ENCODE measurements at regions not wholly inside any gene's neighbourhood (a gene's known extent, or its start where the extent isn't known, plus 50 kb on each side); places are given as distances from the start of the nearest gene placed in this dataset.

- Histone ChIP-seq H4K20me1 (ENCODE audit: low read length) (no peaks in the 10 kb centered on the region), H3K4me1 (ENCODE audit: insufficient read depth, low read length) (no peaks in the 10 kb centered on the region), H3F3A (ENCODE audit: low read length, unreplicated experiment) (no peaks in the 10 kb centered on the region), H3K36me3 (ENCODE audit: low read depth, low read length) (no peaks in the 10 kb centered on the region), H2AFZ (ENCODE audit: low read length) (no peak overlapping the region), H3K4me3 (ENCODE audit: low read length) (no peak overlapping the region), H3K9ac (ENCODE audit: low read length) (no peak overlapping the region), H3K27ac (ENCODE audit: low read length) (no peak overlapping the region), H3K9me2 (replicated peaks; ENCODE audit: low read length) (no peaks in the 10 kb centered on the region), H3K4me2 (ENCODE audit: low read length) (no peak overlapping the region), H3K27me3 (ENCODE audit: low read length) (no peaks in the 10 kb centered on the region), H3K79me2 (ENCODE audit: low read length) (no peaks in the 10 kb centered on the region), H3K9me3 (ENCODE audit: low read length) (no peaks in the 10 kb centered on the region)
- ChIA-PET CTCF (no interaction called here), POLR2A (ENCODE audit: unreplicated experiment) (no interaction called here)
- no peak for ATAC-seq
- DNase-seq = no peak
- TF ChIP-seq EZH2 (IDR thresholded peaks at IDR 0.05; ENCODE audit: low read length, unreplicated experiment) (no peak), EZH2phosphoT487 (IDR thresholded peaks at IDR 0.05; ENCODE audit: borderline replicate concordance, low read length) (no peak), CTCF (conservative IDR thresholded peaks at IDR 0.05; ENCODE audit: low read depth, low read length) (no peak)
- intact Hi-C loops (cut with micrococcal nuclease) = no loop called here
- no TSS peak for BruUV-seq (replicated peaks)
Observed at GRCh38 chr12:33596061-33596460, 156.4 kb upstream of the SYT10 start.

GRCh38 chr12:33596814-33597213 lies 157.2 kb upstream of the SYT10 start:
- H3K4me3 ChIP-seq (ENCODE audit: low read length) = no peak overlapping the region
- no peaks in the 10 kb centered on the region for H3F3A ChIP-seq (ENCODE audit: low read length, unreplicated experiment)
- no peaks in the 10 kb centered on the region for H3K9me3 ChIP-seq (ENCODE audit: low read length)
- TF ChIP-seq EZH2 (IDR thresholded peaks at IDR 0.05; ENCODE audit: low read length, unreplicated experiment) (no peak), EZH2phosphoT487 (IDR thresholded peaks at IDR 0.05; ENCODE audit: borderline replicate concordance, low read length) (no peak), CTCF (conservative IDR thresholded peaks at IDR 0.05; ENCODE audit: low read depth, low read length) (no peak)
- H3K4me2 ChIP-seq (ENCODE audit: low read length) = no peak overlapping the region
- no peaks in the 10 kb centered on the region for H3K9me2 ChIP-seq (replicated peaks; ENCODE audit: low read length)
- CTCF ChIA-PET = no interaction called here
- no peak overlapping the region for H3K9ac ChIP-seq (ENCODE audit: low read length)
- H3K27me3 ChIP-seq (ENCODE audit: low read length) = no peaks in the 10 kb centered on the region
- H3K4me1 ChIP-seq (ENCODE audit: insufficient read depth, low read length) = no peaks in the 10 kb centered on the region
- H3K36me3 ChIP-seq (ENCODE audit: low read depth, low read length) = no peaks in the 10 kb centered on the region
- H3K79me2 ChIP-seq (ENCODE audit: low read length) = no peaks in the 10 kb centered on the region
- intact Hi-C loops (cut with micrococcal nuclease) = no loop called here
- no TSS peak for BruUV-seq (replicated peaks)
- H2AFZ ChIP-seq (ENCODE audit: low read length) = no peak overlapping the region
- POLR2A ChIA-PET (ENCODE audit: unreplicated experiment) = no interaction called here
- no peak overlapping the region for H3K27ac ChIP-seq (ENCODE audit: low read length)
- no peak for DNase-seq
- ATAC-seq = no peak
- H4K20me1 ChIP-seq (ENCODE audit: low read length) = no peaks in the 10 kb centered on the region

- TF ChIP-seq EZH2 (IDR thresholded peaks at IDR 0.05; ENCODE audit: low read length, unreplicated experiment) (no peak), CTCF (conservative IDR thresholded peaks at IDR 0.05; ENCODE audit: low read depth, low read length) (no peak), EZH2phosphoT487 (IDR thresholded peaks at IDR 0.05; ENCODE audit: borderline replicate concordance, low read length) (no peak)
- no TSS peak for BruUV-seq (replicated peaks)
- H3K9me2 ChIP-seq (replicated peaks; ENCODE audit: low read length) = no peaks in the 10 kb centered on the region
- ChIA-PET POLR2A (ENCODE audit: unreplicated experiment) (no interaction called here), CTCF (no interaction called here)
- H3K36me3 ChIP-seq (ENCODE audit: low read depth, low read length) = no peaks in the 10 kb centered on the region
- no peaks in the 10 kb centered on the region for H3K9me3 ChIP-seq (ENCODE audit: low read length)
- ATAC-seq (no peak), DNase-seq (no peak)
- no peak overlapping the region for H3K27ac ChIP-seq (ENCODE audit: low read length)
- no peak overlapping the region for H3K9ac ChIP-seq (ENCODE audit: low read length)
- H3K79me2 ChIP-seq (ENCODE audit: low read length) = no peaks in the 10 kb centered on the region
- intact Hi-C loops (cut with micrococcal nuclease) = no loop called here
- no peaks in the 10 kb centered on the region for H3F3A ChIP-seq (ENCODE audit: low read length, unreplicated experiment)
- H2AFZ ChIP-seq (ENCODE audit: low read length) = no peak overlapping the region
- no peaks in the 10 kb centered on the region for H4K20me1 ChIP-seq (ENCODE audit: low read length)
- no peak overlapping the region for H3K4me2 ChIP-seq (ENCODE audit: low read length)
- no peaks in the 10 kb centered on the region for H3K27me3 ChIP-seq (ENCODE audit: low read length)
- H3K4me1 ChIP-seq (ENCODE audit: insufficient read depth, low read length) = no peaks in the 10 kb centered on the region
- no peak overlapping the region for H3K4me3 ChIP-seq (ENCODE audit: low read length)
Observed at GRCh38 chr12:33602515-33602914, 162.9 kb upstream of the SYT10 start.

Data from PC-3 (cell line).